SK-N-SH (cell line): ENCODE measurements at regions not wholly inside any gene's neighbourhood (a gene's known extent, or its start where the extent isn't known, plus 50 kb on each side); places are given as distances from the start of the nearest gene placed in this dataset.

Source experiments
- CTCF ChIA-PET: fragments of 300-600, 350-600 bp; formaldehyde crosslinking; extraction: SDS; loops from one replicate; lab custom pipeline; 2021; lab: Yijun Ruan, JAX
- POLR2A ChIA-PET: fragments of 350-600 bp; sonication (Branson Sonifier 250); formaldehyde crosslinking; extraction: SDS; loops from one replicate; lab custom pipeline; 2020; ENCODE audit warnings: antibody characterized with exemption, inconsistent platforms; lab: Yijun Ruan, JAX
- DNase-seq: peaks from one replicate; pipeline ENCODE4 v3.0.0; 2012
- H2AFZ ChIP-seq: fragments of 200-600 bp; sonication (generic); 2 replicates; pipeline ENCODE4 v1.8.1; 2016; ENCODE audit warnings: antibody characterized with exemption, mild to moderate bottlenecking, low read depth
- H3F3A ChIP-seq: fragments of 200-600 bp; sonication (generic); replicated peaks from 2 replicates; pipeline ENCODE3; 2016; ENCODE audit warnings: antibody characterized with exemption, mild to moderate bottlenecking; ENCODE audit not compliant: insufficient read depth
- H3K27ac ChIP-seq, 2 experiments: fragments of 200-500 bp in 1 of 2; fragments of 200-600 bp in 1 of 2; sonication (Bioruptor generic) in 1 of 2; sonication (generic), shearing (Covaris generic) in 1 of 2; 2 replicates each; pipeline versions ENCODE4 v1.5.1 to v1.6.1; 2014 to 2016; ENCODE audit warnings: low read depth in 2 of 2, inconsistent platforms in 1 of 2, low read length in 1 of 2, mild to moderate bottlenecking in 1 of 2, mixed read lengths in 1 of 2
- H3K27me3 ChIP-seq: fragments of 200-600 bp; sonication (generic), shearing (Covaris generic); 2 replicates; pipeline ENCODE4 v1.6.1; 2016; ENCODE audit warnings: mixed run types; ENCODE audit not compliant: insufficient read depth
- H3K36me3 ChIP-seq, 2 experiments: fragments of 200-500 bp in 1 of 2; fragments of 200-600 bp in 1 of 2; sonication (Bioruptor generic) in 1 of 2; sonication (generic) in 1 of 2; replicated peaks in 1 of 2; 2 replicates each; pipeline versions ENCODE3 to v1.5.1; 2014 to 2016; ENCODE audit warnings: low read length in 1 of 2, mild to moderate bottlenecking in 1 of 2; ENCODE audit not compliant: insufficient read depth in 2 of 2, control insufficient read depth in 1 of 2
- H3K4me1 ChIP-seq, 2 experiments: fragments of 200-500 bp in 1 of 2; fragments of 200-600 bp in 1 of 2; sonication (Bioruptor generic) in 1 of 2; sonication (generic), shearing (Covaris generic) in 1 of 2; 2 replicates each; pipeline versions ENCODE4 v1.5.1 to v1.6.1; 2014 to 2016; ENCODE audit warnings: low read depth in 1 of 2, low read length in 1 of 2, mixed run types in 1 of 2; ENCODE audit not compliant: insufficient read depth in 2 of 2, control insufficient read depth in 1 of 2
- H3K4me2 ChIP-seq: fragments of 200-600 bp; sonication (generic), shearing (Covaris generic); 2 replicates; pipeline ENCODE4 v1.6.1; 2017; ENCODE audit warnings: mixed run types
- H3K4me3 ChIP-seq, 2 experiments: fragments of 200-500 bp in 1 of 2; fragments of 200-600 bp in 1 of 2; sonication (Bioruptor generic) in 1 of 2; sonication (generic), shearing (Covaris generic) in 1 of 2; 2 replicates each; pipeline versions ENCODE4 v1.5.1 to v1.8.1; 2014 to 2016; ENCODE audit warnings: low read depth in 2 of 2, inconsistent platforms in 1 of 2, low read length in 1 of 2, mild to moderate bottlenecking in 1 of 2, mixed read lengths in 1 of 2, moderate library complexity in 1 of 2
- H3K79me2 ChIP-seq: fragments of 200-600 bp; sonication (generic); 2 replicates; pipeline ENCODE4 v1.8.1; 2017; ENCODE audit warnings: mild to moderate bottlenecking; ENCODE audit not compliant: insufficient read depth
- H3K9ac ChIP-seq: fragments of 200-600 bp; sonication (generic); 2 replicates; pipeline ENCODE4 v1.6.1; 2017; ENCODE audit warnings: mixed run types
- H3K9me2 ChIP-seq: fragments of 200-600 bp; sonication (generic); 2 replicates; pipeline ENCODE4 v1.6.1; 2017; ENCODE audit warnings: mixed run types
- H3K9me3 ChIP-seq: fragments of 200-600 bp; sonication (generic); 2 replicates; pipeline ENCODE4 v1.6.1; 2017; ENCODE audit warnings: mixed run types, mild to moderate bottlenecking, moderate library complexity
- H4K20me1 ChIP-seq: fragments of 200-600 bp; sonication (generic); 2 replicates; pipeline ENCODE4 v1.6.1; 2017; ENCODE audit warnings: mild to moderate bottlenecking, mixed run types; ENCODE audit not compliant: insufficient read depth
- EP300 ChIP-seq, 2 experiments: IDR thresholded peaks; 2 replicates each; pipeline versions ENCODE4 v1.4.0 to v1.6.1; 2012; ENCODE audit warnings: borderline replicate concordance in 1 of 2, low read depth in 1 of 2, low read length in 1 of 2
- GATA2 ChIP-seq: sonication (generic); formaldehyde crosslinking; IDR thresholded peaks from 2 replicates; pipeline ENCODE4 v1.5.0; 2020; ENCODE audit warnings: mild to moderate bottlenecking, missing genetic modification reagents
- MEF2A ChIP-seq: IDR thresholded peaks from 2 replicates; pipeline ENCODE4 v1.4.0; 2012; ENCODE audit warnings: low read depth, borderline replicate concordance
- RCOR1 ChIP-seq: fragments of 150-350 bp; IDR thresholded peaks from 2 replicates; pipeline ENCODE4 v1.6.1; 2017; ENCODE audit warnings: antibody characterized with exemption, low read length
- RFX5 ChIP-seq: IDR thresholded peaks from 2 replicates; pipeline ENCODE4 v1.6.1; 2012; ENCODE audit warnings: mild to moderate bottlenecking, improper control_type of control experiment, low read length
- TAF1 ChIP-seq: IDR thresholded peaks from 2 replicates; pipeline ENCODE4 v1.6.1; 2012; ENCODE audit warnings: low read depth, mild to moderate bottlenecking, low read length, moderate library complexity, borderline replicate concordance
- TCF12 ChIP-seq: IDR thresholded peaks from 2 replicates; pipeline ENCODE4 v1.4.0; 2012
- WGBS: methylation state at CpG from one replicate; pipeline ENCODE4 v1.1.6; 2017; ENCODE audit warnings: low lambda C conversion rate; 5-methylcytosine and 5-hydroxymethylcytosine counted together
- TF ChIP-seq, protein P1 (sequence below): fragments of 200-600 bp; sonication (generic); IDR thresholded peaks from 2 replicates; pipeline ENCODE4 v1.6.1; 2017; ENCODE audit warnings: antibody characterized with exemption, mild to moderate bottlenecking, moderate library complexity
- TF ChIP-seq, protein P2 (sequence below): IDR thresholded peaks from 2 replicates; pipeline ENCODE4; 2012
- TF ChIP-seq, protein P3 (sequence below): IDR thresholded peaks from 2 replicates; pipeline ENCODE4 v1.4.0; 2012; ENCODE audit warnings: low read depth
- TF ChIP-seq, protein P4 (sequence below): fragments of 150-350 bp; IDR thresholded peaks from 2 replicates; pipeline ENCODE4 v1.6.1; 2017; ENCODE audit warnings: antibody characterized with exemption, low read length, low read depth, borderline replicate concordance
- TF ChIP-seq, protein P5 (sequence below): fragments of 150-350 bp; IDR thresholded peaks from 2 replicates; pipeline ENCODE4 v1.6.1; 2016; ENCODE audit warnings: mild to moderate bottlenecking, low read depth, low read length

DNA sequence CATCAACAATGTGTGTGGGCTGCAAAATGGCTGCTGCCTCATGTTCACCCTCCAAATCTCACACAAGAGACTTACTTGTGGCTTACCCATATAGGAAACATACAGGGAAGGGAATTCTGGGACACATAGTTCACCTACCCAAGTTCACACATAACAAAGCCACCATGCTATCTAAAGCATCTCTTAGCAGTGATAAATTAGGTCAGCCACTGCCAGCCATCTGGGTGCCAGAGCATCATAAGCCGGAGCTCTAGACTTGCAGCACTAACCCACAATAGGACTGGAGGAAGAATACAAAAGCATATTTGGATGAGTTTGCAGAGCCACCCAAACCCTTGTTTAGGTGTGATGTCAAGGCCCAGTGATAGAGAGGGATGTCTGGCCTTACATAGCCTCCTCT lies 321.7 kb downstream of the SEC16B start:
- TF ChIP-seq GATA2 (no peak), TCF12 (no peak), EP300 (IDR thresholded peaks at IDR 0.05; ENCODE audit: borderline replicate concordance in 1 of 2, low read depth in 1 of 2, low read length in 1 of 2) (no peak), MEF2A (no peak), RFX5 (no peak), TAF1 (no peak), RCOR1 (no peak)
- TF ChIP-seq, protein P1, sequence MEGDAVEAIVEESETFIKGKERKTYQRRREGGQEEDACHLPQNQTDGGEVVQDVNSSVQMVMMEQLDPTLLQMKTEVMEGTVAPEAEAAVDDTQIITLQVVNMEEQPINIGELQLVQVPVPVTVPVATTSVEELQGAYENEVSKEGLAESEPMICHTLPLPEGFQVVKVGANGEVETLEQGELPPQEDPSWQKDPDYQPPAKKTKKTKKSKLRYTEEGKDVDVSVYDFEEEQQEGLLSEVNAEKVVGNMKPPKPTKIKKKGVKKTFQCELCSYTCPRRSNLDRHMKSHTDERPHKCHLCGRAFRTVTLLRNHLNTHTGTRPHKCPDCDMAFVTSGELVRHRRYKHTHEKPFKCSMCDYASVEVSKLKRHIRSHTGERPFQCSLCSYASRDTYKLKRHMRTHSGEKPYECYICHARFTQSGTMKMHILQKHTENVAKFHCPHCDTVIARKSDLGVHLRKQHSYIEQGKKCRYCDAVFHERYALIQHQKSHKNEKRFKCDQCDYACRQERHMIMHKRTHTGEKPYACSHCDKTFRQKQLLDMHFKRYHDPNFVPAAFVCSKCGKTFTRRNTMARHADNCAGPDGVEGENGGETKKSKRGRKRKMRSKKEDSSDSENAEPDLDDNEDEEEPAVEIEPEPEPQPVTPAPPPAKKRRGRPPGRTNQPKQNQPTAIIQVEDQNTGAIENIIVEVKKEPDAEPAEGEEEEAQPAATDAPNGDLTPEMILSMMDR = no peak
- TF ChIP-seq, protein P2, sequence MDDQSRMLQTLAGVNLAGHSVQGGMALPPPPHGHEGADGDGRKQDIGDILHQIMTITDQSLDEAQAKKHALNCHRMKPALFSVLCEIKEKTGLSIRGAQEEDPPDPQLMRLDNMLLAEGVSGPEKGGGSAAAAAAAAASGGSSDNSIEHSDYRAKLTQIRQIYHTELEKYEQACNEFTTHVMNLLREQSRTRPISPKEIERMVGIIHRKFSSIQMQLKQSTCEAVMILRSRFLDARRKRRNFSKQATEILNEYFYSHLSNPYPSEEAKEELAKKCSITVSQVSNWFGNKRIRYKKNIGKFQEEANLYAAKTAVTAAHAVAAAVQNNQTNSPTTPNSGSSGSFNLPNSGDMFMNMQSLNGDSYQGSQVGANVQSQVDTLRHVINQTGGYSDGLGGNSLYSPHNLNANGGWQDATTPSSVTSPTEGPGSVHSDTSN = no peak
- TF ChIP-seq, protein P3, sequence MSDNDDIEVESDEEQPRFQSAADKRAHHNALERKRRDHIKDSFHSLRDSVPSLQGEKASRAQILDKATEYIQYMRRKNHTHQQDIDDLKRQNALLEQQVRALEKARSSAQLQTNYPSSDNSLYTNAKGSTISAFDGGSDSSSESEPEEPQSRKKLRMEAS = no peak
- TF ChIP-seq, protein P4, sequence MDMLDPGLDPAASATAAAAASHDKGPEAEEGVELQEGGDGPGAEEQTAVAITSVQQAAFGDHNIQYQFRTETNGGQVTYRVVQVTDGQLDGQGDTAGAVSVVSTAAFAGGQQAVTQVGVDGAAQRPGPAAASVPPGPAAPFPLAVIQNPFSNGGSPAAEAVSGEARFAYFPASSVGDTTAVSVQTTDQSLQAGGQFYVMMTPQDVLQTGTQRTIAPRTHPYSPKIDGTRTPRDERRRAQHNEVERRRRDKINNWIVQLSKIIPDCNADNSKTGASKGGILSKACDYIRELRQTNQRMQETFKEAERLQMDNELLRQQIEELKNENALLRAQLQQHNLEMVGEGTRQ = no peak
- TF ChIP-seq, protein P5, sequence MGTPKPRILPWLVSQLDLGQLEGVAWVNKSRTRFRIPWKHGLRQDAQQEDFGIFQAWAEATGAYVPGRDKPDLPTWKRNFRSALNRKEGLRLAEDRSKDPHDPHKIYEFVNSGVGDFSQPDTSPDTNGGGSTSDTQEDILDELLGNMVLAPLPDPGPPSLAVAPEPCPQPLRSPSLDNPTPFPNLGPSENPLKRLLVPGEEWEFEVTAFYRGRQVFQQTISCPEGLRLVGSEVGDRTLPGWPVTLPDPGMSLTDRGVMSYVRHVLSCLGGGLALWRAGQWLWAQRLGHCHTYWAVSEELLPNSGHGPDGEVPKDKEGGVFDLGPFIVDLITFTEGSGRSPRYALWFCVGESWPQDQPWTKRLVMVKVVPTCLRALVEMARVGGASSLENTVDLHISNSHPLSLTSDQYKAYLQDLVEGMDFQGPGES = no peak
- no peak overlapping the region for H3K4me2 ChIP-seq
- no peak overlapping the region for H2AFZ ChIP-seq
- H3K4me1 ChIP-seq = peaks cover 0 to 8% of the 10 kb centered on the region in 2 experiments; a peak in 1 of 4 replicates
- no peaks in the 10 kb centered on the region for H3K9me3 ChIP-seq
- 46% methylated on average over 1 of the region's 1 CpG for WGBS
- no peaks in the 10 kb centered on the region for H3F3A ChIP-seq
- ChIA-PET POLR2A (no interaction called here), CTCF (interaction anchor here (0.6 kb wide), 1 partner anchor 788 kb away, joined by 3 read pairs; no protein-coding TSS in a partner anchor)
- no peaks in the 10 kb centered on the region for H3K36me3 ChIP-seq
- H3K27ac ChIP-seq = no peak overlapping the region
- H4K20me1 ChIP-seq = no peaks in the 10 kb centered on the region
- H3K79me2 ChIP-seq = no peaks in the 10 kb centered on the region
- H3K4me3 ChIP-seq = no peak overlapping the region
- no peaks in the 10 kb centered on the region for H3K9me2 ChIP-seq
- H3K27me3 ChIP-seq = no peaks in the 10 kb centered on the region
- H3K9ac ChIP-seq = no peak overlapping the region
- peak; percentile 6 for DNase-seq
